ENCODE measurements at regions not wholly inside any gene's neighbourhood (a gene's known extent, or its start where the extent isn't known, plus 50 kb on each side); places are given as distances from the start of the nearest gene placed in this dataset.

DNA sequence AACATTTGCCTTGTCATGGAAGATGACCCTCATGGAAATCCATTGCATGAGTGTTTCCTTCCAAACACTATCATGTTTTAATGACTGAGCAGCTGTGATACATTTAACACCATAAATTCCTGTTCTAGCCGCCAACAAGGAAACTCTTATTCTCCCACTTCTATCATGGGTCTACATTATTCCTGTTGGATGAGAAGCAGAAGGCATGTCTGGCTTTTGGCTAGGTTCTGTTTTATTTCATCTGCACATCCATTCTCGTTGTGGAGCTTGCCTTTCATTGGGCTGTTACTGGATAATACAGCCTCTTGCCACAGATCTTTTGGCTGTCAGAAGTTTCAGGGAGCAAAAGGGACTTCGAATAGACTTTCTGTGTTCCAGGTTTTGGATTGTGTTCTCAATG, 742.6 kb upstream of the TSPY4 start:
- WGBS (ENCODE audit: low lambda C conversion rate), result 36% methylated on average over 2 of the region's 3 CpGs
- FAIRE-seq, result no peak
- Histone ChIP-seq H3K4me3 (replicated peaks in 1 of 3; ENCODE audit: insufficient read depth in 1 of 3, low read depth in 2 of 3, low read length in 3 of 3) (no peak overlapping the region), H3K4me1 (ENCODE audit: insufficient read depth, low read length) (no peaks in the 10 kb centered on the region), H2AFZ (ENCODE audit: low read length) (no peak overlapping the region), H3K9ac (ENCODE audit: insufficient read depth, low read depth, low read length) (no peak overlapping the region), H3K36me3 (replicated peaks in 1 of 2; ENCODE audit: control insufficient read depth in 1 of 2, insufficient read depth in 2 of 2, low read length in 2 of 2) (no peaks in the 10 kb centered on the region), H4K20me1 (ENCODE audit: insufficient read depth, low read length) (no peaks in the 10 kb centered on the region), H3K4me2 (ENCODE audit: low read depth, low read length) (no peak overlapping the region), H3K27me3 (ENCODE audit: control insufficient read depth in 1 of 2, insufficient read depth in 2 of 2, low read length in 2 of 2) (no peaks in the 10 kb centered on the region), H3K79me2 (ENCODE audit: insufficient read depth, low read length) (no peaks in the 10 kb centered on the region), H3K27ac (ENCODE audit: extremely low read length, insufficient read depth, low read length) (no peak overlapping the region), H3K9me3 (ENCODE audit: low read length) (peaks cover 39% of the 10 kb centered on the region)
- BruUV-seq (replicated peaks), result no TSS peak
- no peak for ATAC-seq
- DNase-seq (ENCODE audit: low spot score), result no peak
- intact Hi-C loops (cut with micrococcal nuclease; ENCODE audit: unreplicated experiment), result no loop called here
- CTCF ChIA-PET (ENCODE audit: low intra/inter-chr PET ratio, low total read pairs), result no interaction called here
- POLR2A ChIA-PET, result no interaction called here
- TF ChIP-seq ZFP90 (CRISPR knock-in tag; IDR thresholded peaks at IDR 0.05; ENCODE audit: borderline replicate concordance) (no peak), JARID2 (CRISPR knock-in tag; IDR thresholded peaks at IDR 0.05; ENCODE audit: insufficient replicate concordance) (no peak), SNRNP70 (IDR thresholded peaks at IDR 0.05; ENCODE audit: low read depth, low read length) (no peak), HDAC2 (CRISPR knock-in tag; IDR thresholded peaks at IDR 0.05) (no peak), ZC3H13 (CRISPR knock-in tag; IDR thresholded peaks at IDR 0.05) (no peak), NCOR1 (IDR thresholded peaks at IDR 0.05; ENCODE audit: borderline replicate concordance, low read length) (no peak), ZKSCAN8 (CRISPR knock-in tag; IDR thresholded peaks at IDR 0.05; ENCODE audit: borderline replicate concordance) (no peak), SALL2 (CRISPR knock-in tag; IDR thresholded peaks at IDR 0.05) (no peak)
- TF ChIP-seq, protein P1, sequence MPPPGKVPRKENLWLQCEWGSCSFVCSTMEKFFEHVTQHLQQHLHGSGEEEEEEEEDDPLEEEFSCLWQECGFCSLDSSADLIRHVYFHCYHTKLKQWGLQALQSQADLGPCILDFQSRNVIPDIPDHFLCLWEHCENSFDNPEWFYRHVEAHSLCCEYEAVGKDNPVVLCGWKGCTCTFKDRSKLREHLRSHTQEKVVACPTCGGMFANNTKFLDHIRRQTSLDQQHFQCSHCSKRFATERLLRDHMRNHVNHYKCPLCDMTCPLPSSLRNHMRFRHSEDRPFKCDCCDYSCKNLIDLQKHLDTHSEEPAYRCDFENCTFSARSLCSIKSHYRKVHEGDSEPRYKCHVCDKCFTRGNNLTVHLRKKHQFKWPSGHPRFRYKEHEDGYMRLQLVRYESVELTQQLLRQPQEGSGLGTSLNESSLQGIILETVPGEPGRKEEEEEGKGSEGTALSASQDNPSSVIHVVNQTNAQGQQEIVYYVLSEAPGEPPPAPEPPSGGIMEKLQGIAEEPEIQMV (CRISPR knock-in tag; IDR thresholded peaks at IDR 0.05; ENCODE audit: low read depth), result no peak
- TF ChIP-seq, protein P2, sequence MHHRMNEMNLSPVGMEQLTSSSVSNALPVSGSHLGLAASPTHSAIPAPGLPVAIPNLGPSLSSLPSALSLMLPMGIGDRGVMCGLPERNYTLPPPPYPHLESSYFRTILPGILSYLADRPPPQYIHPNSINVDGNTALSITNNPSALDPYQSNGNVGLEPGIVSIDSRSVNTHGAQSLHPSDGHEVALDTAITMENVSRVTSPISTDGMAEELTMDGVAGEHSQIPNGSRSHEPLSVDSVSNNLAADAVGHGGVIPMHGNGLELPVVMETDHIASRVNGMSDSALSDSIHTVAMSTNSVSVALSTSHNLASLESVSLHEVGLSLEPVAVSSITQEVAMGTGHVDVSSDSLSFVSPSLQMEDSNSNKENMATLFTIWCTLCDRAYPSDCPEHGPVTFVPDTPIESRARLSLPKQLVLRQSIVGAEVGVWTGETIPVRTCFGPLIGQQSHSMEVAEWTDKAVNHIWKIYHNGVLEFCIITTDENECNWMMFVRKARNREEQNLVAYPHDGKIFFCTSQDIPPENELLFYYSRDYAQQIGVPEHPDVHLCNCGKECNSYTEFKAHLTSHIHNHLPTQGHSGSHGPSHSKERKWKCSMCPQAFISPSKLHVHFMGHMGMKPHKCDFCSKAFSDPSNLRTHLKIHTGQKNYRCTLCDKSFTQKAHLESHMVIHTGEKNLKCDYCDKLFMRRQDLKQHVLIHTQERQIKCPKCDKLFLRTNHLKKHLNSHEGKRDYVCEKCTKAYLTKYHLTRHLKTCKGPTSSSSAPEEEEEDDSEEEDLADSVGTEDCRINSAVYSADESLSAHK (CRISPR knock-in tag; IDR thresholded peaks at IDR 0.05; ENCODE audit: borderline replicate concordance), result no peak
- in situ Hi-C loops (cut with HindIII; ENCODE audit: extremely low pct_ligation_motif_present, low pct_unique_long_range_greater_than_20kb), result no loop called here

All from HepG2 (cell line).